T47D (cell line): ENCODE measurements at regions not wholly inside any gene's neighbourhood (a gene's known extent, or its start where the extent isn't known, plus 50 kb on each side); places are given as distances from the start of the nearest gene placed in this dataset.
A peak's percentile ranks its signal among the peaks of the same experiment; 100 is the strongest.
"Not testable (repeated sequence)": the region's sequence is repeated elsewhere in the genome, so short reads cannot be mapped to it uniquely, and the experiment has no call there.

ENCODE experiments used
- DNase-seq, 2 experiments: peaks; one replicate each; pipeline versions ENCODE4 v3.0.0 to v3.0.0-alpha.2; 2011 to 2012; ENCODE audit warnings: low read depth in 1 of 2, low spot score in 1 of 2
- JUND ChIP-seq: IDR thresholded peaks from 2 replicates; pipeline ENCODE4 v1.6.1; 2012; ENCODE audit warnings: low read depth
- in situ Hi-C: cut with HindIII; loops from 2 replicates; pipeline ENCODE4 v1.10.0; 2016; ENCODE audit warnings: low sequenced_read_pairs, low pct_unique_long_range_greater_than_20kb

DNA sequence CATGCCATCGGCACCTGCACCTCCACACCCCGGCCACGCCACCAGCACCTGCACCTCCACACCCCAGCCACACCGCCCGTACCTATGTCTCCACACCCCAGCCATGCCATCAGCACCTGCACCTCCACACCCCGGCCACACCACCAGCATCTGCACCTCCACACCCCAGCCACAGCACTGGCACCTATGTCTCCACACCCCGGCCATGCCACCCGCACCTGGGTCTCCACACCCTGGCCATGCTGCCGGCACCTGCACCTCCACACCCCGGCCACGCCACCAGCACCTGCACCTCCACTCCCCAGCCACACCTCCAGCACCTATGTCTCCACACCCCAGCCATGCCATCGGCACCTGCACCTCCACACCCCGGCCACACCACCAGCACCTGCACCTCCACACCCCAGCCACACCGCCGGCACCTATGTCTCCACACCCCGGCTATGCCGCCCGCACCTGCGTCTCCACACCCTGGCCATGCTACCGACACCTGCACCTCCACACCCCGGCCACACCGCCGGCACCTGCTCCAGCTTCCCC lies 390.3 kb upstream of the MYT1L start:
- in situ Hi-C loops, result no loop called here
- no peak for TF ChIP-seq JUND
- DNase-seq, result no peak

DNA sequence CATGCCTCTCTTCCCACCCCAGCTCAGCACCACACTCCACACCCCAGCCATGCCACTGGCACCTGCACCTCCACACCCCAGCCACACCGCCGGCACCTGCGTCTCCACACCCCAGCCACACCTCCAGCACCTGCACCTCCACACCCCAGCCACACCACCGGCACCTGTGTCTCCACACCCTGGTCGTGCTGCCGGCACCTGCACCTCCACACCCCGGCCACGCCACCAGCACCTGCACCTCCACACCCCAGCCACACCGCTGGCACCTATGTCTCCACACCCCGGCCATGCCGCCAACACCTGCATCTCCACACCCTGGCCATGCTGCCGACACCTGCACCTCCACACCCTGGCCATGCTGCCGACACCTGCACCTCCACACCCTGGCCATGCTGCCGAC lies 389.7 kb upstream of the MYT1L start:
- in situ Hi-C loops, DNase-seq: not testable (repeated sequence)

DNA sequence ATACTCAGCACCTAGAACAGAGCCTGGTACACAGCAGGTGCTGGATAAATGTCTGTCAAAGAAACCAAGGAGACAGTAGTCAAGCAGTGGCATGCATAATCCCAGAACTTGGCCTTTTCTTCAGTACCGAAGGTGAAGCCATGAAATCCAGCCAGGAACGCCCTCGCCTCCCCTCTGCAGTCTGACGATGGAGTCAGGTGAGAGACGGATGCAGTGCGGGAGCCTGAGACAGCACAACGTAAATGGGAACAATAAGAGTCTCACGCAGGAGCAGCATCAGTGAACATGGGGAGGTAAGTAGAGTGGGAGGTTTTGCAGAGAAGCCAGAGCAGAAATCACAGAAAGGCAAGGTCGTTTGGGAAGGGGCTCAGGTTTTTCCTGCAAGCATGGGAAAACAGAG lies 389.3 kb upstream of the MYT1L start:
- in situ Hi-C loops, result no loop called here
- no peak for TF ChIP-seq JUND
- DNase-seq, result no peak

DNA sequence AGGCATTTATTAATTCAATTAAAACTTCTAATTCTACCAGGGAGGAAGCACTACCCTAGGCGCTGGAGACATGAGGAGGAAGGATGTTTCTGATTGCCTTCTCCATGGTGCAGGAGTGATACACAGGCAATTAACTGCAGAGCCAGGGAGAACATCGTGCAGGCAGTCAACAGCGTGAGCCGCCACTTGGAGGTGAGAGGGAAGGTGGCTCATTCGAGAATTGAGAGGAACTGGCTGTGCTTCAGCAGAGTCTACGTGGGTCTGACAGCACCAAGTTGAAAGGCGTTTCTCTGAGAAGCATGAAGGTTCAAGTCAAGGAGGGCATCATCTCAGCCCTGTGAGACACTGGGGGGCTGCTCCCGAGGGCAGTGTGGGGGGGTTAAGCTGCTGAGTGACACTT lies 388.7 kb upstream of the MYT1L start:
- DNase-seq, result no peak
- no peak for TF ChIP-seq JUND
- in situ Hi-C loops, result no loop called here

DNA sequence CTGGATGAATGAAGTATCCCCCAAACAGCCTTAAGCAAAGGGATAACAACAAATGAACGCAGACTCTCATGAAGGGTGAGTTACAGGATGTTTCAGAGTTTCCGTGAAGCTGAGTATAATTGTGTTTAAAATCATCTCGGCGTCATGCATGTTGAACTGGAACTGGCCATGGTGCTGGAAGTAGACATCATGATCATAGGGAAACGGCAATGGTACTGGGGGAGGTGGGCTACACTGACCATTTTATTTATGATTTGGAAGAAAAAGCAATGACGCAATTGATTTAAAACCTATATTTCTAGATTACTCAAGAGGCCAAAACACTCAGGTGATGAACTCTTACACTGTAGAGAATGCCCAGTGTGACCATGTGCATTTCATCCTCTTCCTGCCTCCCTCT lies 387.9 kb upstream of the MYT1L start:
- no peak for TF ChIP-seq JUND
- peak in 1 of 2 experiments; percentile 20 for DNase-seq
- in situ Hi-C loops, result no loop called here

DNA sequence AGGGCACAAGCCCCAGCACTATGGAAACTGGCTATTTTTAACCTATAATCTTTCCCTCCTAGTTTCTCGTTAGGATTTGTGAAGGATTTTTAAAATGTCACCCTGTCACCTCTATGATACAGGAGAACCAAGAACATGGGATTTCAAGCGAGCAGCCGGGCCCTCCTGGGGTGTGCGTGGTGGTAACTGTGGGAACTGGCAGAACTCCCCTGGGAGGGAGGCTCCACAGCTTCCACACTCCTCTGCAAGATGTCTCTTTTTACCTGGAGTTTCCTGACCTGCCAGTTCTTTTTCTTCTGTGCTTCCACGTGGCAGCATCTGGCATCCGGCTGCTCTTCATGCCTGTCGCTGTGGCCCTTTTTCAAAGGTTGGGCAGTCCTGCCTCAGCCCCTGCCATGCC lies 386.3 kb upstream of the MYT1L start:
- no peak for TF ChIP-seq JUND
- in situ Hi-C loops, result no loop called here

DNA sequence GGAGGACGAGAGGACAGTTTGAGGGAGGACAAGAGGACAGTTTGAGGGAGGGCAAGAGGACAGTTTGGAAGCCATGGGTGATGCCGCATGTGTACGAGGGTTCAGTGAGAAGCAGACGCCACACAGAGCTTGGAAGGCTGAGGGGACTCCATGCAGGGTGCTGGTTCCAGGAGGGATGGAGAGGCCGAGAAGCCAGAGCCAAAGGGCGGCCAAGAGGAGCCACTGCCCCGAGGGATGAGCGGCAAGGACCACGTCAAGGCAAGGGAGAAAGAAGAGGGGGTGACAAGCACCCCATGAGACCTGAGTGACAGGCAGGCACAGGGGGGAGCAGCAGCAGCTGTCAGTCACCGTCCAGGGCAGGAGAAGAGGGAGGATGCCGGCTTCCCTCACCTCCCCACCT lies 385.7 kb upstream of the MYT1L start:
- in situ Hi-C loops, result no loop called here
- no peak for TF ChIP-seq JUND
- no peak for DNase-seq

More for the DNA sequence above, 386.3 kb upstream of the MYT1L start:
- no peak for DNase-seq

DNA sequence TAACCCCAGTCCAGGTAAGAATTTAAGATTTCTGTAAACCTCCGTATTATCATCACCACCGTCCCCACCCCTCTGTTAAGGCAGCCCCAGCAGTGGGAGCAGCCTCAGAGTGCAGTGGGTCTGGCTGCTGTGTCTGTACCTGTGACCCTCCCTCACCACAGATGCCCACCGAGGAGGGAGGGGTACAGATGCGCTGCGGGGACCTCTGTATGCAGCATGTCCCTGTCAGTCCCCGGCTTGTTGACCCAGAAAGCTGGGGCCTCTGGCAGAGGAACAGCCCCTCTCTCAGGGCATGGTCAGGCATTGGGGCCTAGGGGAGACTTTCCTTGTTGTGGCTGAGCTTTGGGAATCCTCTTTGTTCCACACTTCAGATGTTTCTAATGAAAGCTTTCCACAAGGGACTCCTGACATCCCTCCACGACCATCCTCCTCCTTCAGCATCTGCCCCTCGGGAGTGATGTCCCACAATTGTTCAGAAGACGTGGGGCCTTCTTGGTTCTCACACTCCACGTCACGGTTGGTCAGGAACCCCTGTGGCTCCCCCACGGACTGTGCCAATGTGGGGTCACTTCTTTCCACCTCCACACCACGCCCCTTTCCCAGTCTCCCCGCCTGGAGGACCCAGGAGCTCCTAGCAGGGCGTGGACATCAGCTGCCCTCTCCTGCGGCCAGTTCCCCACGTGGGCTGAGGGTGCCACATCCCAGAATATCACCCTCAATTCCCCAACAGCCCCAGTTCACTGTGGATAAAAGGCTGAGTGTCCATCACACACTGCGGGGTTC lies 384.2 kb upstream of the MYT1L start:
- no peak for TF ChIP-seq JUND
- in situ Hi-C loops, result no loop called here
- no peak for DNase-seq

DNA sequence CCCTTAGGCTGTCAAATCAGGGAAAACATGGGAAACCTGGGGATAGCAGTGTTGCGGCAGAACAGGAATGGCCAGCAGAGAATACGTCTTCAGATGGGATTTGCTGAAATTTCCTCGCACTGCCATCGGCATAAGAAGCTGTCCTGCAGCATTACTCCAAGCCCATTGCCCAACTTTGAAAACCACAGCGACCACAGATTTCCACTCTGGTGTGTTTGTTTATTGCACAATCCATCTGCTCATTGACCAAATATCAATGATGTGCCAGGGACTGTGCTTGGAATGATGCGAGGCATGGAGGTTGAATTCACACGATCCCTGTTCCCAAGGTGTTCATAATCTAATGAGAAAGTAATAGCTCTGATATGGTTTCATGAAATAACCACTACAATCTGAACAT lies 383.3 kb upstream of the MYT1L start:
- in situ Hi-C loops, result no loop called here
- DNase-seq, result peak in 1 of 2 experiments; percentile 19
- no peak for TF ChIP-seq JUND

DNA sequence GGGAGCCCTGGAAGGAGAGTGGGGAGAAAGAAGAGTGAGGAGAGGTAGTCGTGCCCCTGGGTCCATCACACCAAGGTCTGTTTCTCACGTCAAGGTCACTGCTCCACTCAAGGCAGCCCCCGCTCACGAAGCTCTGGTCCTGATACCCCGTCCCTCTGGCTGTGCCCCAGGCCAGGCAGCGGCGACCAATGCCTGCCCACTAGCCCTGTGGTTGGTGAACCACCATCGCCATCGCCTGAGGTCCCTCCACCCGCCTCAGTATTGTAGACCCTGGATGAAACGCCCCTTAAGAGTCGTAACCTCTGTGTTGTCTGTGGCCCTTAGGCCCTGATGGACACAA lies 378.3 kb upstream of the MYT1L start:
- in situ Hi-C loops, result no loop called here
- TF ChIP-seq JUND, result no peak
- no peak for DNase-seq

DNA sequence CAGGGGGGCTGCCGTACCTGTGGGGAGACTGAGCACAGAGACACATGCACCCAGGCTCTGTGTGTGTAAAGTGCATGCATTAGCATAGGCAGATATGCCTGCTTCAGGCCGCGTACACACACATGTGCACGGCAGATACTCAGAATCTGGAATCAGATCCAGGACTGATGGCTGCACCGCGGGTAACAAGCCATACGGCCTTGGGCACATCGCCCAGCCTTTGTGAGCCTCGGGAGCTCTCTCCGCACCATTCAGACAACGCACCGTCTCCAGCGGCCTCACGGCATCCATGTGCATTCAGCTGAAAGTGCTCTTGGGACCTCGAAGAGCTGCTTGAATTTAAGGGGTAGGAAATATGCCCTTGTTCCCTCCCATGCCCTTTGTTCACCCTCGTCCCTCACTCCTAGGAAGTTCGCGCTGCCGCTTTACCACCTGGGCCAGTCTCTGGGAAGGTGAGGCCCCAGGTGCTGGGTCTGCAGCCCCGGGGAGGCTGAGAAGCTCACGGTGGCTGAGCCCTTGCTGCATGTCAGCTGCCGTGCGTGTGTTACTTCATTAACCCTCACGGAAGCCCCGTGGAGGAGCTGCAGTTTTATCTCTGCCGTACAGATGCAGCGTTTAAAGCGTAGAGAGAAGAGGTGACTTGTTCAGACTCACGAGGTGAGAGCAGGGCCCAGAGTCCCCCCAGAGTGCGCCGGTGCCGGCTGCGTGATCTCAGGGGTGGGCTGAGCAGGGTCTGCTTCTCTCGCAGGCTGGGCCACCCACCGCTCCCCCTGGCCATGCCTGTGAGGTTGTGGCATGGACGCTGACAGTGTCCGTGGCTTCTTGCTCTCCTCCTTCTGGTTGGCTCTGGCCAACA lies 377.7 kb upstream of the MYT1L start:
- no peak for TF ChIP-seq JUND
- no peak for DNase-seq

DNA sequence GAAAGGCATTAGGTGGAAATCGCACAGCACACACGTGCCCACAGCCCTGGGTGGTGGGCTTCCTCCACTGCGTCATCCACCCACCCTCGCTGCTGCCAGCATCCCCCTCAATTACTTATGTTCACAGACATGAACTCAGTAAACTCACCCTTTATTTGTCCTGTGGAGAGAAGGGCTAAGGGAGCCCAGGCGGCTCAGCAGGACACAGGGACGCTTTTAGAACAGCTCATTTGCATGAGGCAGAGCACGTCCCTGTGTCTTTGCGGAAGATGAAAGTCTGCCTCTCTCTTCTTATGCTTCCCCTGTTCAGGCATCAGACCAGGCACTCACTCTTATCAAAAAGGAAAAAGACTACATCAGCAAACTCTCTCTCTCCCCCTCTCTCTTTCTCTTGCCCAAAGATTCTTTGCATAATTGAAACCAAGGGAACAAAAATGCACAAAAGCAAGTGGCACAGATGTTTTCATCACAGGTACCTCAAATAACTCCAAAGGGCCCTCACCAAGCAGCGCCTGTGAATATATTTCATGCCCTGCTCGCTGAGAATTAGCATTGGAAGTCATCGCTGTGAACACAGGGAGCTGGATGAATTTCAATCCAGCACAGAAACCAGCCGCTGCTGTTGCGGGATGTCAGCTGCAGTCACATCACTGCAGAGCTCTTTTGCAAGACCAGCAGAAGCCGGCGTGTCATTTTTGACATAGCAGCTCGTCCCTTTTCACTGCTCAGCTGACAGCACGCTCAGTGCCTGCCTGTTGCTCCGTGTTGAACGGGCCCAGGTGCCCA lies 376.3 kb upstream of the MYT1L start:
- no peak for DNase-seq
- in situ Hi-C loops, result no loop called here
- TF ChIP-seq JUND, result no peak

More for the DNA sequence above, 377.7 kb upstream of the MYT1L start:
- in situ Hi-C loops, result no loop called here
